Islet precursor cell (in vitro differentiated cells): ENCODE measurements at regions not wholly inside any gene's neighbourhood (a gene's known extent, or its start where the extent isn't known, plus 50 kb on each side); places are given as distances from the start of the nearest gene placed in this dataset.
A peak's percentile ranks its signal among the peaks of the same experiment; 100 is the strongest.
"Not testable (repeated sequence)": the region's sequence is repeated elsewhere in the genome, so short reads cannot be mapped to it uniquely, and the experiment has no call there.

Experiments used
- DNase-seq: peaks from one replicate; pipeline ENCODE4 v3.0.0-alpha.2; 2018

DNA sequence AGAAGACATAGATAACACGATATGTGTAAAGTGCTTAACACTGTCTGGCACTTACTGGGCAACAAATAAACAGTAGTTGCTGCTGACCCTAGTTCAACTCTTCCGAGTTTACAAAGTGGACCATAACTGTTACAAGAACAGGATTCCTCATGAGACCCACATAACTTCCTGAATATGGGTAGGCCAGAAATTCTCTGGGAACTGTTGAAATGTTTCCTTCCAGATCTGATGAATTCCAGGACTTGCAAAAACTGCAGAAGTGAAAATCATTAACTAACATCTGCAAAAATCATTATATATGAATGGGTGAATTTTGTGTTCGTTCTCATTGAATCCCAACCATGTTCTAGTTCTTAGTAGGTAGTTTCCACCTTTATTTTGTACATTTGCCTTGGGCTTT is 181.7 kb upstream of the MME start:
- no peak for DNase-seq

DNA sequence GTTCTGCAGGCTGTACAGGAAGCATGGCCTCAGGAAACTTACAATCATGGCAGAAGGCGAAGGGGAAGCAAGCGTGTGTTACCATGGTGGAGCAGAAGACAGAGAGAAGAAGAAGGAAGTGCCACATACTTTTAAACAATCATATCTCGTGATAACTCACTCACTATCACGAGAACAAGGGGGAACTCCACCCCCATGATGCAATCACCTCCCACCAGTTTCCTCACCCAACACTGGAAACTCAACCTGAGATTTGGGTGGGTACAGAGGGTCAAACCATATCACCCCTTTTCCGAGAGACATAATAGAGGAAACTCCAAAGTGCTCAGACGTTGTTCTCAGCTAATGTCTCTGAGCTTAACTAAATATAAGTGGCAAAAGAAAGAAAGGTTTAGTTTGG is 186.3 kb upstream of the MME start:
- DNase-seq, result no peak

DNA sequence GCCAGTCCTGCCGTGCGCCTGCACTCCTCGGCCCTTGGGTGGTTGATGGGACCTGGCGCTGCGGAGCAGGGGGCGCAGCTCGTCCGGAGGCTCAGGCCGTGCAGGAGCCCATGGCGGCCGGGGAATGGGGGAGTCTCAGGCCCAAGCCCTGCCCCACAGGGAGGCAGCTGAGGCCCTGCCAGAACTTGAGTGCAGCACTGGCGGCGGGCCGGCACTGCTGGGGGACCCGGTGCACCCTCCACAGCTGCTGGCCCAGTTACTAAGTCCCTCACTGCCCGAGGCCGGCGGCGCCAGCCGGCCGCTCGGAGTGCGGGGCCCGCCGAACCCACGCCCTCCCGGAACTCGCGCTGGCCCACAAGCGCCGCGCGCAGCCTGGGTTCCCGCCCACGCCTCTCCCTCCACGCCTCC is 190.9 kb upstream of the MME start:
- peak; percentile 35 for DNase-seq

DNA sequence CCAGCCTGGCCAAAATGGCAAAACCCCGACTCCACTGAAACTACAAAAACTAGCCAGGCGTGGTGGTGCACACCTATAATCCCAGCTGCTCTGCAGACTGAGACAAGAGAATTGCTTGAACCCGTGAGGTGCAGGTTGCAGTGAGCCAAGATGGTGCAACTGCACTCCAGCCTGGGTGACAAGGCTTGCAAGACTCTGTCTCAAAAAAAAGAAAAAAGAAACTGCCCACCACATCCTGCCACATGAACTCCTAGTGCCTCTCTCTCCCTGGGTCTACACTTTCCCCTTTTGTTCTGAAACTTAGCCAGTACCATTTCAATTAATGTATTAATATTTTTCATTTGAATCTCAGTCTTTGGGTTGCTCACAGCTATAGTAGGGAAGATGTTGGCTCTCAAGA is 192.2 kb upstream of the MME start:
- no peak for DNase-seq

DNA sequence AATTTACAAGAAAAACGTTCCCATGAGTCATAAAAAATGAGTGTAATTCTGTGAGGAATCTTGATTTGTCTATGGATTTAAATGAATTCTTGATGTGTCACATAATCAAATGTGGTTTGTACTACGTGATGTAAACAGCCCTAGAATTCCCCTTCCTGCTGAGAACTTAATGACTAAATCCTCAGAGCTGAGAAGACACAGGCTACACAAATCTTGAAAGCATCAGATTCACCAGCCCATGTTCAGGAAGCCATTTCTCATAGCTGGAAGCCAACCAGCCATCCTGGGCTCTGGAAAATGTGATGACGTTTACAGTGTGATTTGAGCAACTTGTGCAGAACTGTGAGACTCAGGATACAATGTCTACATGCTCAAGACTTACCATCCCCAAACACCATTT is 193.7 kb upstream of the MME start:
- no peak for DNase-seq

DNA sequence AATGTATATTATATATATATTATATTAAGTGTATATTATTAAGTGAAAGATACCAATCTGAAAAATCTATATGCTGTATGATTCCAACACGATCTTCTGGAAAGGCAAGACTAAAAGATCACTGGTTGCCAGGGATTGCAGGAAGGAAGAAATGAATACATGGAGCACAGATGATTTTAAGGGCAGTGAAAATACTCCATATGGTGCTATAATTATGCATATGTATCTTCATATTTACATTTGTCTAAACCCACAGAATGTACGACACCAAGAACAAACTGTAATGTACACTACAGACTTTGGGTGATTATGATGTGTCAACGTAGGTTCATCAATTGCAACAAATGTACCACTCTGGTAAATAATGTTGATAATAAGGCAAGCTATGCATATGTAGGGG is 194.7 kb upstream of the MME start:
- DNase-seq, result no peak

DNA sequence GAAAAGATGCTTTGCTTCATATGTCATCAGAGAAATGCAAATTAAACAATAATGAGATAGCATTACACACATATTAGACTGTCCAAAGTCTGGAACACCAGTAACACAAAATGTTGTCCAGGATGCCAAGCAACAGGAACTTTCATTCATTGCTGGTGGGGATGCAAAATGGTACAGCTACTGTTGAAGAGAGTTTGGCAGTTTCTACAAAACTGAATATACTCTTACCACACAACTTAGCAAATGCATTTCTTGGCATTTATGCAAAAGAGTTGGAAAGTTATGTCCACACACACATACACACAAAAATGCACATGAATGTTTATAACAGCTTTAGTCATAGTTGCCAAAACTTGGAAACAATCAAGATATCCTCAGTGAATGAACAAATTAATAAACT is 195.2 kb upstream of the MME start:
- no peak for DNase-seq

DNA sequence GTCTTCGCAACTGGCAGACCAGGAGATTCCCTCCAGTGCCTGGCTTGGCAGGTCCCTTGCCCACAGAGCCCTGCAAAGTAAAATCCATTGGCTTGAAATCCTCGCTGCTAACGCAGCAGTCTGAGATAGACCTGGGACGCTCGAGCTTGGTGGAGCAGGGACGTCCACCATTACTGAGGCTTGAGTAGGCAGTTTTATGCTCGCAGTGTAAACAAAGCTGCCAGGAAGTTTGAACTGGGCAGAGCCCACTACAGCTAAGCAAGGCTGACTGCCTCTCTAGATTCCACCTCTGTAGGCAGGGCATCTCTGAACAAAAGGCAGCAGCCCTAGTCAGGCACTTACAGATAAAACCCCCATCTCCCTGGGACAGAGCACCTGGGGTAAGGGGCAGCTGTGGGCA is 205.0 kb upstream of the MME start:
- no peak for DNase-seq

DNA sequence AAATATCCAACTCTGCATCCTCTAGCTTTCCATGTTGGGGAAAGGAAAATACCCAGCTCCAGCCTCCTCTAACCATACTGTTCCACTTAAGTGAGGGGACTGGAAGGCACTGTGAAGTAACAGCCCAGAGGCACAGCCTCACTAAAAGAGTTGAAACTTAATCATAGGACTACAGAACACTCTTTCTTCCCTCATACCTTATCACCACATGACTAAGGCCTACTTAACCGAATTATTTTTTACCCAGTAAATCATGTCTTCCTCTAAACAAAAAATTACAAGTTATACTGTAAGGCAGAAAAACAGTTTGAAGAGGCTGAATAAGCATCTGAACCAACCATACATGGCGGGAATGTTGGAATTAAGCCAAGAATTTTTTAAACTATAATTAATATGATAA is 207.4 kb upstream of the MME start:
- DNase-seq, result no peak

DNA sequence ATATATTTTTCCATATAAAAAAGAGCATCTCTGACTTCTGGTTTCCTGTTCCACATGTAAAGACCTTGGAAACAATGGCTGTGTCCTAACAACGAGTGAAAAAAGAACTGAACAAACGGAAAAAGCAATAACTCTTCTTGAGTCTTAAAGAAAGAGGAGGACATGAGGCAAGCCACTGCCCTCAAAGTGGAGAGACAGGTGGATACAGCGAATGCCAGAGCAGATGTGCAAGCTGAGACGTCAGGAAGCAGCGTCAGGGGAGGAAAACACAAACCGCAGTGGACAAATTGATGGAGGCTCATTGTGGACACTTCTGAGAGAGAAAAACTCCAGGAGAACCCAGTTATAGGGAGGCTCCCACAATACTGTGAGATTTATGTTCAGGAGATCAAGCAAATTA is 208.0 kb upstream of the MME start:
- no peak for DNase-seq

DNA sequence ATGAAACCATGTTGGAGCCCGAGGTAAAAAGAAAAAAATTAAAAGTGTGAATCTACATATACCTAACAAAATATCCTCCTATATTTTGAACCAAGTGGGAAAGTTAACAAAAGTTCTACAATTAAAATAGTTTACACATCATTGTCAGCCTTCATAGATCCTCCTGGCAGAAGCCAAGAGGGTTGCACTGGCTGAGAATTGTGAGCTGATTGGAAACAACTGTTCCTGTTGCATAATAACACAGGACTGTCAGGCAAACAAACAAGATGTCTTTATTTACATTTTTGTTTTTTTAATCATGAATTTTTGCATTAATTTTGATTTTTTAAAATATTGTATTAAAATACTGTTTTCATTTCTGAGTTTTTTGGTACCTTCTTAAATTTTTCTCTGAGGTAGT is 215.2 kb upstream of the MME start:
- DNase-seq, result no peak

DNA sequence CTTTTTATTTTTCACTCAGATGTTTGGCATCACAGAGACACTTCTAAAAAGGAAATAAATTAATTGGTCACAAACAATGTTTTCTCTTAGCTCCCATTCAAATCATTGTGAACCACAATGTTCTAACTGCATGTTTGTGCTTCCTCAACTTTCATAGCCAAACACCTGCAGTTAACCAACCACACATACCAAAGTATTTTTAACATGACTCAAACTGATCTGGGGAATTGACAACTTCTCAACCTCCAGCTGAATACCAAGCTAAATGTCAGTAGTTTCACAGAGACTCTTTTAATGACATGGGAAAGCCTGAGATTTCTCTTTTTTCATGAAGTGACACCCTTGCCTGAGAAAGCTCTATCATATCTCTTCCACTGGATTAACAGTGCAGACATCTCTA is 217.9 kb upstream of the MME start:
- DNase-seq, result no peak

DNA sequence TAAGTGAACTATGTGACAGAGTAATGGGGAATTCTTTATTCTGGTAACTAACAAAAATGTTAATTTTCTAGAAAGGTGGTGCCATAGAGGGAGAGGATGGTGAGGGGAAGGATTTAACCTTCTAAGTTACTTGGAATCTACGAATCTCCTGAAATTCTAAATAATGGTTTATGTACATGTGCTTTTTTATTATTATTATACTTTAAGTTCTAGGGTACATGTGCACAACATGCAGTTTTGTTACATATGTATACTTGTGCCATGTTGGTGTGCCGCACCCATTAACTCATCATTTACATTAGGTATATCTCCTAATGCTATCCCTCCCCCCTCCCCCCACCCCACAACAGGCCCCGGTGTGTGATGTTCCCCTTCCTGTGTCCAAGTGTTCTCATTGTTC is 227.1 kb upstream of the MME start:
- DNase-seq, result not testable (repeated sequence)

DNA sequence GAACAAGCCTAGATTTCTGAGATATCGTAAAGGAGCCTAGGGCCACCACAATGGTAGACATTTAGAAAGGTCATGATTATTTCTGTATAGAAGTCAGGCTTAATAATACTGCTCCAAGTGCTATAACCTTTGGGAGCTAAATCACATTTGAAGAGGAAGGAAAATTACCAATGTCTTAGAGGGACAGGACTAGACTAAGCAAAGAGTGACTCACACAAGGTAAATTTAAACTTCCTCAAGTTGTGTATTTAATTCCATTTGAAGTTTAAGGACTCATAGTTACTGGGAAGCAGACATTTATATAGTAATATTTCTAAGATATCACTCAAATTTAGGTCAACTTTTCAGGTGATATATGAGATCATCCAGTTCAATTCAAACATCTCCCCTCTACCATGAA is 227.6 kb upstream of the MME start:
- DNase-seq, result no peak

DNA sequence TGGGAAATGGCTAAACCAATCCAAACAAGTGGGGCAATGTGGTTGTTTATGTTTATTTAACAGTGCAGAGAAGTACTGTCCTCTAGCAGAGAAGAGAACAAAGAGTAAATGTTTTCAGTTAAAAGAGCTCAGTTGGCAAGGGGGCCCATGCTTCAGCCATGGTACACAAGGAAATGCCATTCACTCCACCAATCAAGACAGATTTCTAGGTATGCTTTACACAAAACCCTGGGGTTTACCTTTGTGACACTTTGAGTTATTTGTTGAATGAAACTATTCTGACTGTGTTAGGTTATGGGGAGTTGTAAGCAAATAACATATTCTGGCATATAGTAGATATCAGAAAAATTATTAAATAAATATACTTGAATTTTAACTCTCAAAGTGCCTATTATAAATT is 228.5 kb upstream of the MME start:
- DNase-seq, result no peak

DNA sequence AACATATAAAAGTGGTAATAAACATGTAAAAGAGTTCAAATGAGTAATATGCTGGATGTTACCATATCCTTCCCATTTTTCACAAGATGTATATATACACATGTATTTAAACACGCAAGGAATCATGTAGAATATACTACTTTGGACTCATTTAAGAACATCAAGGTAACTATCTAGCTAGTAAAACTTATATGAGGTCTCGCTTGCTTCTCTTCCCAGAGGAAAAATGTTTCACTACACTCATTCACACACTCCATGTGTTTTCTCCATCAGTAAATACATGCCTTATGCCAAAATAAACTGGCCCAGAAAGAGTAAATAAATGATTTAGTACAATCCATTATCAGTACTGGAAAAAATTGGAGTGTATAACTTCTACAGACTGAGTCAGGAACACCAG is 229.2 kb upstream of the MME start:
- no peak for DNase-seq

DNA sequence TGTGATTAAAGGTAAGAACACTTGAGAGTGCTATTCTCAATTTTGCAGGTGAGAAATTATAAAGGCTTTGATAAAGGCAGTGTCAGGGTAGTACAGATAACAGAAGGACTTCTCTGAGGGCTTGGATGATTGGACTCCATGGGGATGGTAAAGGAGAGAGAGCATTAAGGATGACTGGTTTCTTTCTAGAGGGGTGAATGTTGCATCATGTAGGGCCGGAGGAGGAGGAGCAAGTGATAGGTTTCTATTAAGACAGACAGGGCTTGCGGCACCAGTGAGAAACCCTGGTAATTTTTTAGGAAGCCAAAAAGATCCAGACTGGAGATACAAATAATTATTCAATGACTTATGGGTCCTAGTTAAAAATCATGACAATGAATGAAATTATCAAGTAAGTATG is 230.7 kb upstream of the MME start:
- DNase-seq, result no peak

DNA sequence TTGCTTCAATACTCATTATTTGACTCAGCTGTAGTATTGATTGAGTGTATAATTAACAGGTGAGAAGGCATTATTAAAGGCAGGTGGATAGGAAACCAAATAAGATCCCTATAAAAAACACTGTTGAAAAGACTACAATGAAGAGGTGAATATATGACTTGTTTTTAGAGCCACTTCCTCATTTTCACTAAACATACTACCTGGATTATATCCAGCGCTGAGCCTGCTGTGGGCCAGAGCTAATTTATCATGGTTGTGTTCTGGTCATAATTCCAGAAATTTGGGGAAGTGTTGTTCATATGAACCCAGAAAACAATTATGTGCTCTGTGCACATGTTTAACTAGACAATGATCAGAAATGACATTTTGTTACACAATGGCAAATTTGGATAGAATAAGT is 235.3 kb upstream of the MME start:
- DNase-seq, result no peak

DNA sequence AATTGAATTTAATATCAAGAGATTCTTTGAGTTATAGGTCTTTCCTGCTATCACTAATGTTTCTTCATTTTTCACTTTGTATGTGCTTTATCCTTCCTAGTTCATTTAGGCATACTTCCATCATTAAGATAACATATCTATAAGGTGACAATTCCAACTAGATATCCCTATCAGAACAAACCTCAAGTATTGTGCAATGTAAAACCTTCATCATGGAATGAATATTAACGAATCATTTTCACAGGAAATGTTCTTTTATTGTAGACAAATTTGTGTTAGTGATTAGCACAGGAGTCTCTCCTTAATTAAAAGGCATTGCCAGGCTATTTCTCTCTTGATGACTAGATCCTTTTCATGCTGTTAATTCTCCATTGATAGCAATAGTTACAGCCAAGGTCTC is 236.5 kb upstream of the MME start:
- no peak for DNase-seq

DNA sequence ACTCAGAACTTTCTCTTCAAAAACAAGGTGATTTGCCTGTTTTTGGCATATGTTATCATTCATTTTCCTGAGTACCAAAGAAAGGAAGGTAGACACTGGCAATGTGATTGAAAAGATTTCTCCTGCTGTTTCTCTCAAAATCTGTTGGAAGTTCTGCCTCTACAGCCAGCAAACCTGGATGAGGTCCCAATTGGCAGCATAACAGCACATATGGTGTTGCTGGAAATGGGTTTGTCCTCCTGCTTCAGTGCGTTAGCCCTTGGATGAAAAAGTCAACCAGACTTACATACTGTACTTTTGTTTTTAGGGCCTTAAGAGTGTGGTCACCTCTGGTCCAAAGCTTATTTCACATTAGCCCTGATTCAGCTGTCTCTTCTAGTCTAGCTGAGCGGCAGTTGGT is 237.6 kb upstream of the MME start:
- DNase-seq, result no peak

DNA sequence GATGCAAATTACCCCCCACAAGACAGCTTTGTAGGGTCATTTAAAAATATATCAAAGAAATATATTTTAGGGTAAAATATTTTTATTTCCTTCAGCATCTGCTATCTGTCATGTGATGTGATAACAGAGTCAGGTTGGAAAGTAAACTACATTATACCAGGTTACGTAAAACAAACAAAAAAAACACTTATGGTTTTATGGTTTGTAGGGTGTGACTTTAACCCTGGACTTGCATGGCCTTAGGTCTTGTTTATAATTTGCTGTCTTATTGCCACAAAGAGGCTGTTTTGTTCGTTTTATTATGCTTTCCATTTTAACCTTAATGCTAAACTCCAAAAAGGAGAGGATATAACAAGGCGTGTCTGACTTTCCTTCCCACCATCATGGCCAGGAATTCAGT is 244.5 kb upstream of the MME start:
- DNase-seq, result no peak

DNA sequence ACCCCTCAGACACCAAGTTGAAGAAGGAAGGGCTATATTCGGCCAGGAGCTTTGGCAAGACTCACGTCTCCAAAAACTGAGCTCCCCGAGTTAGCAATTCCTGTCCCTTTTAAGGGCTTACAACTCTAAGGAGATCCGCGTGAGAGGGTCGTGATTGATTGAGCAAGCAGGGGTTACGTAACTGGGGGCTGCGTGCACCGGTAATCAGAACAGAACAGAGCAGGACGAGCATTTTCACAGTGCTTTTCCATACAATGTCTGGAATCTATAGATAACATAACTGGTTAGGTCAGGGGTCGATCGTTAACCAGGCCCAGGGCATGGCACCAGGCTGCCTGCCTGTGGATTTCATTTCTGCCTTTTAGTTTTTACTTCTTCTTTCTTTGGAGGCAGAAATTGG is 245.3 kb upstream of the MME start:
- DNase-seq, result not testable (repeated sequence)

DNA sequence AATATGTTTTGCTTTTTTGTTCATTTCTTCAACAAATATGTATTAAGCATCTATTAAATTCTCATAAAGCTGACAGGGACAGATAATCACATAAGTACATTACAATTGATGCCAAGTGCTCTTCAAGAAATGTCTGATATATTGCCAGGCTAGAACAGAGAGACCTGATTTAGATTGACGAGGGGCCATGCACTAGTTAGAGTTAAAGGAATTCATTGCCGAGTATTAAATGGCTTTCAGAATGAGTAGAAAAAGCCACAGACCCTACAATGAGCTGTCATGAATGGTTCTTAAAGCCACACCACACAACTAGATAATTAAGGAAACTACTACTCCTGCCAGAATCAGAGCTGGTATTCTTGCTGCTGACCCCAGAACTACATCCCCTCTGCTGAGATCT is 250.2 kb upstream of the MME start:
- DNase-seq, result no peak

DNA sequence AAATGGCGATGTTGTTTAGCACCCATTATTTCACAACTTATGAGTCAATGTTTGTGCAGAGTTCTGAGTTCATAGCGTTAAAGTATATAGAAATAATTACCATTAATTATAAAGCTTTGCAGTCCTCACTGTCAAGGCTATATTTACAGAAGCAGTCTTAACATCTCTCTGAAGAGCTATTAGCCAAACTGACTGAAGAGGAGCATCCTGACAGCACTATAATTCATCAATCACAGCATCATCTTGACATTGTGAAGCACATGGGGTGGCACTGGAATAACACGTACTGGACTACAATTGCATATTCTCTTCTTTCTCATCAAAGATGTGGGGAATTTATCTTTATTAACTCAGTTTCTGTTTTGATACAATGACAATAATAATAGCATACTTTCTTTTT is 260.6 kb upstream of the MME start:
- DNase-seq, result no peak

DNA sequence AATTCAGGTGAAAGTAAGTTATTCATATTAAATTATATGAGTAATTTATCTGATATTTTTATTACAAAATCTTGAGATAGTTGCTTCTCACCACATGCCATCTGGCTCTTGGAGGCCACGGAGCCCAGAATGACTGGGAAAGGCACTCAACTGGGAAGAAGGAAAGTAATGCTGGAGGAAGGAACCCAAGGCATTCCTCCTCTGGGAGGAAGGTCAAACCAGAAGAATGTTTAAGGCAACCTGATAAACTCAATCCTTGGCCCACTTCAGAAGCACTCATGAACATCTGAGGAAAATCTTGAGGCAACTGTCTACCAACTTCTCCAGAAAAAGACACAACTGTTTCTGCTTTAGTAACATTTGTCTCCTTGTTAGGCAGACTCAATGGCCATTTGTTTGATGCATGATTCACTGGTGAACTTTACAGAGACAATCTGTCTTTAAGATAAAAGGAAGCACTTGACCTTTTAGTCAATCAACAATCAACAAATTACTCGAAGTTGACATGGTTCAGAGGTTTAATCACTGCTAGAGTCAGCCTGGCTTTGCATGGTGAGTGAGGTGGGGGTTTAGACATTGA is 261.4 kb upstream of the MME start:
- DNase-seq, result no peak

DNA sequence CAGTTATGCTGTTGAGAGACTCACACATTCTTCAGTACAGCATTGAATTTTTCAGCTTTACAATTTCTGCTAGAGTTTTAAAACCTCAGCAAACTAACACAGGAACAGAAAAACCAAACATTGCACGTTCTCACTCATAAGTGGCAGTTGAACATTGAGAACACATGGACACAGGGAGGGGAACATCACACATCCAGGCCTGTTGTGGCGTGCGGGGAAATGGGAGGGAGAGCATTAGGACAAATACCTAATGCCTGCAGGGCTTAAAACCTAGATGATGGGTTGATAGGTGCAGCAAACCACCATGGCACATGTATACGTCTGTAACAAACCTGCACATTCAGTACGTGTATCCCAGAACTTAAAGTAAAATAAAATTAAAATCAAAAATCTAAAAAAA is 270.1 kb upstream of the MME start:
- DNase-seq, result not testable (repeated sequence)
